Thoracic aorta (tissue), 2 donors: ENCODE measurements at regions not wholly inside any gene's neighbourhood (a gene's known extent, or its start where the extent isn't known, plus 50 kb on each side); places are given as distances from the start of the nearest gene placed in this dataset.

Experiments
- ATAC-seq: fragments of 150-250 bp; one replicate; pipeline ENCODE4 v1.8.0; 2017; ENCODE audit warnings: low read depth; ENCODE audit not compliant: insufficient number of reproducible peaks, low FRiP score
- DNase-seq: peaks from one replicate; pipeline ENCODE4 v3.0.0-alpha.2; 2020; ENCODE audit warnings: low spot score
- H3K27ac ChIP-seq, 2 donors: fragments of 200-600 bp; sonication (generic); 1 replicate in 1 of 2; 2 replicates in 1 of 2; pipeline ENCODE4 v1.5.1; 2016; ENCODE audit warnings: mild to moderate bottlenecking in 2 of 2, moderate library complexity in 2 of 2
- H3K27me3 ChIP-seq: fragments of 200-600 bp; sonication (generic); replicated peaks from 2 replicates; pipeline ENCODE4 v1.6.0; 2016; ENCODE audit warnings: mild to moderate bottlenecking; ENCODE audit not compliant: insufficient read depth
- H3K36me3 ChIP-seq: fragments of 200-600 bp; sonication (generic); one replicate; pipeline ENCODE4 v1.5.1; 2016
- H3K4me1 ChIP-seq, 2 donors: fragments of 200-600 bp; sonication (generic); 1 replicate in 1 of 2; 2 replicates in 1 of 2; pipeline versions ENCODE4 v1.5.1 to v1.6.0; 2016; ENCODE audit warnings: low read depth in 2 of 2, mild to moderate bottlenecking in 1 of 2; ENCODE audit not compliant: control insufficient read depth in 1 of 2
- H3K4me3 ChIP-seq: fragments of 200-600 bp; sonication (generic); 2 replicates; pipeline ENCODE4 v1.5.1; 2016; ENCODE audit warnings: mild to moderate bottlenecking
- H3K9me3 ChIP-seq: fragments of 200-600 bp; sonication (generic); 2 replicates; pipeline ENCODE4 v1.5.1; 2016
- TF ChIP-seq, protein P1 (sequence below): fragments of 200-600 bp; sonication (generic); IDR thresholded peaks from one replicate; pipeline ENCODE4 v1.5.1; 2019; ENCODE audit warnings: antibody characterized with exemption

DNA sequence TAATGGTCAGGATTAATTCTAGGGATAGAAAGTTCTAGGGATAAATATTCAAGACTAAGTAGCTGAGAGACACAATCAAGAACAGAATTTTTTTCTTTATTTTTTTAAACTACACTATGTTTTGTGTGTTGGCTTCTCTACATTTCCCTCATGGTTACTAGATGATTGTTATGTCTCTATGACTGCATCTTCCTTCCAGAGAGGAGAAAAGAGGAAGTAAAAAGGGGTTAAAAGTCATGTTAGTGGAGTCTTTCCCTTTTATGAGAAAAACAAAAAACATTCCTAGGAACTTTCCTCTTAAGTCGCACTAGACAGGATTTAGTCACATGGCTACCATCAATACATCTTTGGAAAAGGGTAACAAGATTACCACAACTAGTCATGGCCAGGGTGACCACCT lies 375.0 kb downstream of the KCNJ2 start:
- DNase-seq (no peak), ATAC-seq (no peak)
- H3K27me3 ChIP-seq: no peaks in the 10 kb centered on the region
- no peak overlapping the region for H3K4me3 ChIP-seq
- no peaks in the 10 kb centered on the region for H3K36me3 ChIP-seq
- TF ChIP-seq, protein P1, sequence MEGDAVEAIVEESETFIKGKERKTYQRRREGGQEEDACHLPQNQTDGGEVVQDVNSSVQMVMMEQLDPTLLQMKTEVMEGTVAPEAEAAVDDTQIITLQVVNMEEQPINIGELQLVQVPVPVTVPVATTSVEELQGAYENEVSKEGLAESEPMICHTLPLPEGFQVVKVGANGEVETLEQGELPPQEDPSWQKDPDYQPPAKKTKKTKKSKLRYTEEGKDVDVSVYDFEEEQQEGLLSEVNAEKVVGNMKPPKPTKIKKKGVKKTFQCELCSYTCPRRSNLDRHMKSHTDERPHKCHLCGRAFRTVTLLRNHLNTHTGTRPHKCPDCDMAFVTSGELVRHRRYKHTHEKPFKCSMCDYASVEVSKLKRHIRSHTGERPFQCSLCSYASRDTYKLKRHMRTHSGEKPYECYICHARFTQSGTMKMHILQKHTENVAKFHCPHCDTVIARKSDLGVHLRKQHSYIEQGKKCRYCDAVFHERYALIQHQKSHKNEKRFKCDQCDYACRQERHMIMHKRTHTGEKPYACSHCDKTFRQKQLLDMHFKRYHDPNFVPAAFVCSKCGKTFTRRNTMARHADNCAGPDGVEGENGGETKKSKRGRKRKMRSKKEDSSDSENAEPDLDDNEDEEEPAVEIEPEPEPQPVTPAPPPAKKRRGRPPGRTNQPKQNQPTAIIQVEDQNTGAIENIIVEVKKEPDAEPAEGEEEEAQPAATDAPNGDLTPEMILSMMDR: no peak
- no peak overlapping the region for H3K27ac ChIP-seq
- no peaks in the 10 kb centered on the region for H3K9me3 ChIP-seq
- no peaks in the 10 kb centered on the region for H3K4me1 ChIP-seq

GRCh38 chr17:70552230-70552981 lies 383.1 kb downstream of the KCNJ2 start:
- Histone ChIP-seq H3K9me3 (no peaks in the 10 kb centered on the region), H3K36me3 (no peaks in the 10 kb centered on the region), H3K27ac (no peak overlapping the region), H3K4me3 (no peak overlapping the region), H3K4me1 (no peaks in the 10 kb centered on the region), H3K27me3 (no peaks in the 10 kb centered on the region)
- ATAC-seq: no peak
- TF ChIP-seq, protein P1: peak; percentile 51
- DNase-seq: no peak

GRCh38 chr17:70552982-70553334 lies 383.6 kb downstream of the KCNJ2 start:
- TF ChIP-seq, protein P1: no peak
- Histone ChIP-seq H3K4me3 (no peak overlapping the region), H3K4me1 (no peaks in the 10 kb centered on the region), H3K27ac (no peak overlapping the region), H3K36me3 (no peaks in the 10 kb centered on the region), H3K27me3 (no peaks in the 10 kb centered on the region), H3K9me3 (no peaks in the 10 kb centered on the region)
- ATAC-seq (no peak), DNase-seq (no peak)

GRCh38 chr17:70555723-70556122 lies 386.4 kb downstream of the KCNJ2 start:
- TF ChIP-seq, protein P1: no peak
- DNase-seq (no peak), ATAC-seq (no peak)
- H3K36me3 ChIP-seq: no peaks in the 10 kb centered on the region
- H3K27me3 ChIP-seq: no peaks in the 10 kb centered on the region
- H3K9me3 ChIP-seq: no peaks in the 10 kb centered on the region
- H3K27ac ChIP-seq: no peak overlapping the region
- no peaks in the 10 kb centered on the region for H3K4me1 ChIP-seq
- no peak overlapping the region for H3K4me3 ChIP-seq

- H3K27ac ChIP-seq: no peak overlapping the region
- H3K4me1 ChIP-seq: no peaks in the 10 kb centered on the region
- TF ChIP-seq, protein P1: no peak
- H3K27me3 ChIP-seq: no peaks in the 10 kb centered on the region
- H3K9me3 ChIP-seq: no peaks in the 10 kb centered on the region
- no peak for ATAC-seq
- no peaks in the 10 kb centered on the region for H3K36me3 ChIP-seq
- no peak for DNase-seq
- H3K4me3 ChIP-seq: no peak overlapping the region
These were observed 389.5 kb downstream of the KCNJ2 start for GRCh38 chr17:70558821-70559220.
